IPS-15b (cell line): ENCODE measurements at regions not wholly inside any gene's neighbourhood (a gene's known extent, or its start where the extent isn't known, plus 50 kb on each side); places are given as distances from the start of the nearest gene placed in this dataset.

ENCODE experiments used
- H3K27me3 ChIP-seq: one replicate; pipeline ENCODE4 v1.6.1; 2013; ENCODE audit warnings: low read length; ENCODE audit not compliant: control insufficient read depth, insufficient read depth
- H3K36me3 ChIP-seq: one replicate; pipeline ENCODE4 v1.6.1; 2013; ENCODE audit warnings: low read length; ENCODE audit not compliant: control insufficient read depth, insufficient read depth
- H3K4me1 ChIP-seq: one replicate; pipeline ENCODE4 v1.6.1; 2013; ENCODE audit warnings: mild to moderate bottlenecking, low read length; ENCODE audit not compliant: control insufficient read depth, insufficient read depth
- H3K4me3 ChIP-seq: one replicate; pipeline ENCODE4 v1.5.1; 2013; ENCODE audit warnings: low read depth, low read length
- H3K9ac ChIP-seq: one replicate; pipeline ENCODE4 v1.6.1; 2013; ENCODE audit warnings: low read depth, mild to moderate bottlenecking, low read length
- H3K9me3 ChIP-seq: one replicate; pipeline ENCODE4 v1.6.1; 2013; ENCODE audit warnings: mild to moderate bottlenecking, low read length; ENCODE audit not compliant: control insufficient read depth, insufficient read depth

DNA sequence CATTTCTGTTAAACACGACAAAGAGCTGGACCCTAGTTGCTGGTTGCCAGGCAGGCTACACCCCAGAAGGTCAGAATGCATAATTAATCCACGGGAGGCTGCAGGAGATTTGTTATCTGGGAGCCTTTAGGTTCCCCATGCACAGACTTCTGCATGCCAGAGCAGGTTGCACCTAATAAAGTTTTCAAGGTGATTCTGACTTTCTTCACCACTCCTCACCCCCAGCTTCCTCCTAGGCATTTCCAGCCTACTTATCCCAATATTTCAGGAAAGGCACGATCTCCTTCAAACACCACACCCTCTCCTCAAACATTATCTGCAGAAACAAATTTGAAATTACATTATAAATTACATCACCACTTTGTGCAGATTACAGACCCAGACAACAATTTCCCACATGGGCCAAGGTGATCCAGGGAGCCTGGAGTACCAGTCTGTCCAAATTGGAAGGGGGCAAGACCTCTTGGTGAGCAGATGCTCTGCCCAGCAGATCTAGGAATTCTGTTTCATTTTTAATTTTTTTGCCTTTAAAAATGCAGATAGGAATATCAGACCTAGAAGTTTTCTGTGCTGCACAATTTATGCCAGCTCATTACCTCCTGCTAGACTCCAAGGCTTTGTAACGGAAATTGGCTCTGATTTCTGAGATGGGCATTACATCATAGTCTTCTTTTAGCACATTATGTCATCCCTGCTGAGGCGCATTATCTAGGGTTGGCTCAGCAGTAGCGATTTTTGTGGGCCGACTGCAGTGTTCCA is 363.4 kb upstream of the SLC30A5 start:
- Histone ChIP-seq H3K4me1 (no peaks in the 10 kb centered on the region), H3K9me3 (no peaks in the 10 kb centered on the region), H3K36me3 (no peaks in the 10 kb centered on the region), H3K9ac (no peak overlapping the region), H3K4me3 (no peak overlapping the region), H3K27me3 (no peaks in the 10 kb centered on the region)

DNA sequence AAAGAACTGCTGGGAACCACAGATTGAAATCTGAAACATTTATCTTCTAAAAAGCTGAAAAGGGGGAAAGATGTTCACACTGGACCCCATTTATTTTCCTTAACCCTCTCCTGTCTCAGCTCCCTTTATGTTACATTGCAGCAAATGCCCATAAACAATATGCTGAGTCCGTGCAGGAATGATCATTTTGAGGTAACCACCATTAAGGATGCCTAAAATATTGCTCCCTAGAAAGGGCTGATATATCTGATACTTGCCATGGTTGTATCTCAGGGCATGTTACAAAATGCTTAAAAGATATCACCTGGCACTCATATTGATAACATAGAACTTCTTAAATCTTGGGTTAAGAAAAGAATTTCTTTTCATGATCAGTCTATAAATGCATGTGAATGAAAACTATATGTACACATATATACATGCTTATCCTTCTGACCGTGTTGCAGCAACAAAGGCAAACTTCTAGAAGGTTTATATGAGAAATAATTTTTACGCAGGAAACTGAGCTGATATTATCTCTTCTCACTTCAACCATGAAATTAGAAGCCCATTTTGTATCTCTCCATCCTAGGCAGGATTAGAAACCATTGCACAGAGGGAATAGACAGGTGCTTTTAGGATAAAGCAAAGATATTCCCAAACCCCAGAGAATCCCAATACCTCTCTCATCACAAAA is 362.7 kb upstream of the SLC30A5 start:
- H3K9me3 ChIP-seq = no peaks in the 10 kb centered on the region
- H3K36me3 ChIP-seq = no peaks in the 10 kb centered on the region
- no peaks in the 10 kb centered on the region for H3K27me3 ChIP-seq
- H3K4me1 ChIP-seq = no peaks in the 10 kb centered on the region
- no peak overlapping the region for H3K4me3 ChIP-seq
- H3K9ac ChIP-seq = no peak overlapping the region

DNA sequence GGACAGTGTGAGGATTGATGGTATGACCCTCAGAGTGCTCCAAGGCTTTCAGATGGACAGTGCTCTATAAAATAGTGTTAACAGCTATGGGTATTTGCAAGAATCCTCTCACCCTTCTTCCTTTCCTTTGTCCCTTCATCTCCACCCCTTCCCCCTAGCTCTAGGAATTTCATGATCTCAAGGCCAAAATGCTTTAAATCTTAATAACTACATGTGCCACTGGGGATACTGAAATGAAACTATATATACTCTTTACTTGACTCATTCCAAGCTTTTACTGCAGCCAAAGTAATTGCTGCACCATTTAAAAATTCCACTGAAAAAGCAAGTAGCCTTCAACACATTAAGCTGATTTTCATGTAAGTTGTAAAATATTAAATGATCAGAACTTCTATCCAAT is 361.6 kb upstream of the SLC30A5 start:
- Histone ChIP-seq H3K27me3 (no peaks in the 10 kb centered on the region), H3K4me1 (no peaks in the 10 kb centered on the region), H3K9me3 (no peaks in the 10 kb centered on the region), H3K9ac (no peak overlapping the region), H3K36me3 (no peaks in the 10 kb centered on the region), H3K4me3 (no peak overlapping the region)

DNA sequence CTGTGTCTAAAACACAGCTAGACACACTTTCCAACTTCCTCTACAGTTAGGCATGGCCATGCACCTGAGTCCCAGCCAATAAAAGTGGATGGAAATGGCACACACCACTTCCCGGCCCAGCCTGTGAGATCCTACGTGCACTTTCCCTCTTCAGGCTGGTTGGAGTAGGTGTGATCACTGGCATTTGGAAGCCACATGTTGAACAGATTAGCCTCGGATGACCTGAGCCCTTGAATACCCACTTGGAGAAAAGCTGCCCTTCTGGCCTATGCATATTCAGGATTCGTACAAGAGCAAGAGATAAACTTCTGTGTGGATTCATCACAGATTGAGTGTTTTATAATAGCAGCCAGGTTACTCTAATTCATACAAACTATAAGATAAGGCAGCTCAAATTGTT is 359.0 kb upstream of the SLC30A5 start:
- no peak overlapping the region for H3K9ac ChIP-seq
- H3K36me3 ChIP-seq = no peaks in the 10 kb centered on the region
- no peaks in the 10 kb centered on the region for H3K27me3 ChIP-seq
- H3K9me3 ChIP-seq = no peaks in the 10 kb centered on the region
- H3K4me1 ChIP-seq = no peaks in the 10 kb centered on the region
- H3K4me3 ChIP-seq = no peak overlapping the region

DNA sequence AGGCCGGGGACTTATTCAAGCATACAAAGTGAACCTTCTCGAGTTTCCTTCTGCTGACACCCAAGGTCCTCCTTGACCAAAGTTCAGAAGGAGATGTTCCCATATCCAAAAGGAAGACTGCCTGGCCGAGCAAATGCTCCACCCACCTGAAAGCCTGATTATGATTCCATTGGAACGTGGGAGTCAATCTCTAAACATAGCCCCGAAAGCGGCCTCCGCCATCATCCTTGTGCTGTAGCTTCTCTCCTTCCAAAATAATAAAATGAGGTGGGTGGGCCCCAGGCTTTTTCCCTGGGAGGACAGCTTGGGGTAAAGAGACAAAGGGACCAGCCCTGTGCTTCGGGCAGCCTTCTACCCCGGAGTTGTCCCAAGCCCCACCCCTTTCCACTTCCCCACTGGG is 355.6 kb upstream of the SLC30A5 start:
- H3K9ac ChIP-seq = no peak overlapping the region
- H3K4me1 ChIP-seq = no peaks in the 10 kb centered on the region
- H3K36me3 ChIP-seq = no peaks in the 10 kb centered on the region
- no peaks in the 10 kb centered on the region for H3K9me3 ChIP-seq
- no peak overlapping the region for H3K4me3 ChIP-seq
- H3K27me3 ChIP-seq = no peaks in the 10 kb centered on the region

DNA sequence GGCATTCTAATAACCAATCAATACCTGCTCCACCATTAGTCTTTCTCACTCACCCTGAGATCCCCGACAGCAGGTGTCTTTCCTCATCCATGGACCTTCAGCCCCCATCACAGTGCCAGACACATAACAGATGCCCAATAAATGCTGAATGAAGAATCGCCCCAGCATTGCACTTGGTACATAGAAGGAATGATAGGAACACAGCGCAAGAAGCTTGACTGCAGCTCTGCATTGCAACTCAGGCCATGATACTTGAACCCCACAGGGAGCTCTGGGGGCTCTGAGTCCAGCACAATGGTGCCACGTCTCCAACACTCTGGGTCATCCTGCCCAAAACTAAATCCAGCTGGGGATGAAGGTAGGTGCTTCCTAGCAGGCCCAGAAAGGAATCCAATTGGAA is 355.0 kb upstream of the SLC30A5 start:
- Histone ChIP-seq H3K9ac (no peak overlapping the region), H3K27me3 (no peaks in the 10 kb centered on the region), H3K9me3 (no peaks in the 10 kb centered on the region), H3K4me1 (no peaks in the 10 kb centered on the region), H3K4me3 (no peak overlapping the region), H3K36me3 (no peaks in the 10 kb centered on the region)

DNA sequence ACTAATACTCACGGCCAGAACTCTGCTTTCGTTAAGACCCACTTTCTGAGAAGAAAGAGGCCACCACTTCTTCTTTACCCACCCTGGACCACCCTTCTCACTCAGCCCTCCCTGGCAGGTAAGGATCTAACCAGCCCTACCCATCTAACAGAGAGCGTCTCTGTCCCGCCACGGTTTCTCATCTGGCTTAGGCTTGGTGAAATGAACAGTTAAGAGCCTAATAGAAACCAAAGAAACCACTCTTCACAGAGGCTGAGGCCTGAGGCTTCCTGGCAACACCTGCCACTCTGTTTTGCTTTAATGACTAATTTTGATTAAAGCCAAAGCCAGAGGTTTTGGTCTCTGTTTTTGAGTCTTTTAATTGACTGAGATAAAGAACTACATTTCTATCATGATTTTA is 354.1 kb upstream of the SLC30A5 start:
- H3K9me3 ChIP-seq = no peaks in the 10 kb centered on the region
- H3K27me3 ChIP-seq = no peaks in the 10 kb centered on the region
- no peak overlapping the region for H3K9ac ChIP-seq
- H3K4me3 ChIP-seq = no peak overlapping the region
- no peaks in the 10 kb centered on the region for H3K36me3 ChIP-seq
- H3K4me1 ChIP-seq = no peaks in the 10 kb centered on the region

DNA sequence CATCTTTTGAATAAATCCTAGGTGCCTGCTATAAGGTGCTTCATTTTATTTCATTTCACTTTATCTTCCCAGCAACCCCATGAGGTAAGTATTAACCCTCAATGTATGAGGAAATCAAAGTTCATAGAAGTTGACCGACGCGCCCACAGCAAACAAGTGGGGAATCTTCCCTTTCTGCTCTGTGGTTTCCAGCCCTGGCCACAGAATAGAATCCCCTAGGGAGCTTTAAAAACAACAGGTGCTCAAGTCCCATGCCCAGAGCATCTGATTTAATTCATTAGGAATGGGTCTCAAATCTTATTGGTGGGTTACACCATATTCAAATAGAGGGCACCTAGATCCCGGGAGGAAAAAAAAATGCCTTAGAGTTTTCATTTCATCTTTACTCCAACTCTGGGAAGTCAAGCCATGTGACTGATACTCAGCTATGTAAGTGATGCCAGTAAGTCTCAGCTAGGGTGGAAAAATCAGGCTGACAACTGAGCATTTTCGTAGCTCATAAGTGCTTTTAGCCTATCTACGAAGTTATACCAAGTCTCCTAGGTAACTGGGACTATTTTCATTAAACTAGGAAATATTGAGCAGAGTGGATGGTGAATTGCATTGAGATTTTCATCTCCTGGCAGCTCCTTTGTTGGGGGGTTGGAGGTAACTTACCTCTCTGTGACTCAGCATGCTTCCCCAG is 353.4 kb upstream of the SLC30A5 start:
- no peaks in the 10 kb centered on the region for H3K36me3 ChIP-seq
- H3K9me3 ChIP-seq = no peaks in the 10 kb centered on the region
- no peaks in the 10 kb centered on the region for H3K27me3 ChIP-seq
- H3K4me3 ChIP-seq = no peak overlapping the region
- H3K4me1 ChIP-seq = no peaks in the 10 kb centered on the region
- H3K9ac ChIP-seq = no peak overlapping the region

DNA sequence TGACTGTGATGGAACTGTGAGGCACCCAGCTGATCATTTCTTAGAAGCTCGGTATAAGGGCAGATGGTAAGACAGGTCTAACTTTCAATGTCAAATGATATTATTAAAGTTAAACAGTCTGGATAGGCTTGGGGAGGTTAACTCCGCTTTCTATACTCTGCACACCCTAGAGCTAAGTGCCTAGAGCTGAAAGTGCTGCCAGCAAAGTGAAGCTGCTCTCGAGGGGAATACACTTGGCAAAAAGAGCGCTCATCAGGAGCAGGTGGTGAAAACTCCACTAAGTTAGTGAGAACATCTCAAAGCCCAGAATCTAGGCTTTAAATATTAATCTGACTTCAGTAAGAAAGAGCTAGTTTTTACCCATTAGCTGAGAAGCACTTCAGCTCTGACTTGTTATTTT is 349.6 kb upstream of the SLC30A5 start:
- Histone ChIP-seq H3K36me3 (no peaks in the 10 kb centered on the region), H3K4me3 (no peak overlapping the region), H3K4me1 (no peaks in the 10 kb centered on the region), H3K27me3 (no peaks in the 10 kb centered on the region), H3K9ac (no peak overlapping the region), H3K9me3 (no peaks in the 10 kb centered on the region)

DNA sequence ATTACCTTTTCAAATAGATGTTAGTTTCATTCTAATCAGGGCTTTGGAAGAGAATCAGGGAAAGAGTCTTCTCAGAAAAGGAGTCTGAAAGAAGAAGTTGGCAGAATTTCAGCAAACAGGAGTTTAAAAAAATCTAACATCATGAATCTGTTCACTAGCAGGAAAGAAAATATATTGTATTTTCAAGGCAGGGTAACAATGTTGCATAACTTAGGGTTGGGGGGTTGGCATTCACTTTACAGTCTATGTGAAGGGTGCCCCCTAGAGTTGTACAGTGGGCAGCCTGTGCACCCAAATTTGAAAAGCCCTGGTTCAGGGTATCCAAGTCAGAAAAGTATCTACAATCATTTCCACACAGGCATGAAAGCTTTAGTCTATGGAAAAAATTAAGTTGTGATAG is 348.4 kb upstream of the SLC30A5 start:
- Histone ChIP-seq H3K4me1 (no peaks in the 10 kb centered on the region), H3K36me3 (no peaks in the 10 kb centered on the region), H3K4me3 (no peak overlapping the region), H3K27me3 (no peaks in the 10 kb centered on the region), H3K9ac (no peak overlapping the region), H3K9me3 (no peaks in the 10 kb centered on the region)

DNA sequence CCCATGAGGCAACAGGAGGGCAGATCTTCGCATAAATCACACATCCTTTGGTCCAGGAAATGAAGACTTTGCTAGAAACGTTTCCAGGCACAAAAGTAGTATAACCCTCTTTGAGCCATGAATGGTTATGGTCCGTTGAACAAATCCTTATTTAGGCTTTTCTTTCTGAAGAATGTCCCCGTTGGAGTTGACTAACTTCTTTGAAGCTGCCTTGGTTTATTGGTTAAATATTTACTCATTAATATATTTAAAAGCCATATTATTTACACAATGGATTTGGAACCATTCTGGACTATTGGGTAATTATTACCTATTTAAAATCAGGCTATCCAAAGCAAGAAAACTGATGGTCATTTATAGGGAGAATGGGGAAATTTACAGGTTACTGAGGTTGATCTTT is 347.6 kb upstream of the SLC30A5 start:
- Histone ChIP-seq H3K36me3 (no peaks in the 10 kb centered on the region), H3K9ac (no peak overlapping the region), H3K27me3 (no peaks in the 10 kb centered on the region), H3K9me3 (no peaks in the 10 kb centered on the region), H3K4me3 (no peak overlapping the region), H3K4me1 (no peaks in the 10 kb centered on the region)
